C4-2B (cell line): ENCODE measurements at regions not wholly inside any gene's neighbourhood (a gene's known extent, or its start where the extent isn't known, plus 50 kb on each side); places are given as distances from the start of the nearest gene placed in this dataset.
"Not testable (repeated sequence)": the region's sequence is repeated elsewhere in the genome, so short reads cannot be mapped to it uniquely, and the experiment has no call there.

Source experiments
- CTCF ChIP-seq: fragments of 450-650 bp; conservative IDR thresholded peaks from 2 replicates; pipeline ENCODE4 v1.5.1; 2017; ENCODE audit warnings: mild to moderate bottlenecking
- ZFX ChIP-seq: fragments of 450-650 bp; IDR thresholded peaks from 2 replicates; pipeline ENCODE4 v1.6.1; 2017

- TF ChIP-seq CTCF, ZFX: not testable (repeated sequence)
These were observed 601.9 kb downstream of the RPIA start for GRCh38 chr2:89293399-89293798.
